ENCODE measurements at regions not wholly inside any gene's neighbourhood (a gene's known extent, or its start where the extent isn't known, plus 50 kb on each side); places are given as distances from the start of the nearest gene placed in this dataset.

DNA sequence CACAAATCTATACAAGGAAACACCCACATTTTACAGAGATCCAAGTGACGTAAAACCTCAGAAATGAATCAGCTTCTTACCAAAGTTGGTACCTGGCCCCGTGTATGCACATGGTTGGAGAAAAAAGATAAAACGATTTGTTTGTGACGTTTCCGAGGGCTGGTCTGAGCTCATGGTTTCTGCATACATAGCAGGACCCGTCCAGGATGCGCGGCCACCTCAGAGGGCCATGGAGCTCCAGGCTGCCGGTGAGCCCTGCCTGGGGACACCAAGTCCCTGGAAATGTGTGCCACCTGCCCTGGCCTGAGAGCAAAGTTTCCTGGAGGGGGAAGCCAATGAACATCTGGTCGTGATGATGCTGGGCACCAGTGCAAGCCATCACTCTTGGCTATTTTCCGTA lies 402.6 kb upstream of the MKI67 start:
- DNase-seq (ENCODE audit: low spot score), result no peak

DNA sequence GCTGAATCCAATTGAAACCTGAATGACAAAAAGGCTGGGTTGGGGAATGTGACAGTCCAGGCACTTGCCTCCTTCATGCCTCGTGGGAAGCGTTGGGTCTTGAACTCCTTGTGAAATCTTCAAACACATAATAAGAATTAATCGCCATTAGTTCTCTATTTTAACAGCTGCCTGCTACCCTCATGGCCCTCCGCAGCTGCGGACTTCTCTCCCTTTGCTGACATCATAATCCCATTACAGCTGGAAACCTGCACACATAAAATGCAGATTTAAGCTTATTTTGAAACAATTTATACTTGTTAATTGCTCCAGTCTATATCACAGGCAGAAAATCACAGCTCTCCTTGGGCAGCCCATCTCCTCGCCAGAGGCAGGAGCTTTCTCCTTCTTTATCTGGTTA lies 403.0 kb upstream of the MKI67 start:
- DNase-seq (ENCODE audit: low spot score), result no peak

DNA sequence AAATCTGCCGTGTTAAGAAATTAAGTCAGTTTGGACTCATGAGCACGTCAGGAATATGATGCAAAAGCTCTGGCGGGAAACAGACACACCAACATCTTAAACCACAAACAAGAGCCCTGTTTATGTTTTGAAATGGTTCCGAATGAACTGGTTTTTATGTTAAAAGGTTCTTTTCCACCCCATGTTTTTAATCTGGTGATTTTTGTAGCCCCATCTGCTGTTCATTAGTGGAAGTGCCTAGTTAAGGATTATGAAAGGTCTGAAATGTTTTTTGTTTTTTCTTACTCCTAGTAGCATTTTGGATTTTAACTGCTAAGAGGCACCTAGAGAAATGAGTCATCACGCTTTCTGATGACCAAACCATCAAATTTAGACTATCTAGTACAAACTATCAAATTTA lies 404.1 kb upstream of the MKI67 start:
- DNase-seq (ENCODE audit: low spot score), result peak; percentile 8

DNA sequence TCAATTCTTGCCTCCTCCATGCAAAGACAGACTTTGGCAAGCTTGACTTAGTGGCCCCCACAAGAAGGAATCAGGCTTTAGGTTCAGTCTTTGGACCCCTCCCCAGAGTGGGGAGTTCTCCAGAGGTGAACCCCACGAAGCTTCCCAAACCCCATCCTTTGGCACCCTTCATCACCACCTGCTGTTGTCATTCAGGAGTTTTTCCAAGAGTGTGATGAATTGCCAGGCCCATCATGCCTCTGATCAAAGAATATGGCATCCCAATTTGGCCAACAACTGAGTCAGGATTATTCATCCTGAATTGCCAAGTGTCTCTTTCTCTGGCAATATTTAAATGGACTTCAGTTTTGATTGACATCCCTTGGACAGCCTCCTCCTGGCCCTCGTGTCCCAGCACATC lies 404.7 kb upstream of the MKI67 start:
- DNase-seq (ENCODE audit: low spot score), result no peak

DNA sequence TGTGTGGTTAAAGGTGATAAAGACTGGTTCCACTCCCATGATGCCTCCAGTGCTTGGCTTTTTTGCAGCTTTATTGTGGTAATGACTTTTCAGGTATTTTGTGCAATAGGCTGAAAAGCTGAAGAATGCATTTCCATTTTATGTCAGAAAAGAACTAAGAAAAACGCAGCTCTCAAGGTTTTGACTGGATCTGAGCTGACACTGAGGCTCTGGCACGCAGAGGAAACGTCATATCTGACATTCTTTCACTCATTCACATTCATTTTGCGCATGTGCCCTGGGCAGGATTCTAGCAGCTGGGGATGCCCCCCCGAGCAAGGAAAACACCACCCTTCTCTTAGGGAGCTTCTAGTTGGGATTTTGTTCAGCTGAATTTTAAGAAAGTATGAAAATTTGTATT lies 408.5 kb upstream of the MKI67 start:
- DNase-seq (ENCODE audit: low spot score), result no peak

DNA sequence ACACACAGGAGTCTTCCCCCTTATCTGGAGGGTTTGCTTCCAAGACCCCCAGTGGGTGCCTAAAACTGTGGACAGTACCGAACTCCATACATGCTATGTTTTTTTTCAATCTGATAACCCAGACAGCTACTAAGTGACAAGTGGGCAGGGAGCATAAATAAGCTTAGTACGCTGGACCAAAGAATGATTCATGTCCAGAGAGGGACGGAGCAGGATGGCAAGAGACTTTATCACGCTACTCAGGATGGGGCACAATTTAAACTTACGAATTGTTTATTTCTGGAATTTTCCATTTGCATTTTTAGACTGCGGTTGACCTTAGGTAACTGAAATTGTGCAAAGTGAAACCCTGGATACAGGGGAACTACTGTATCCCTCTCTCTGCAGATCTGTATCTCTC lies 410.0 kb upstream of the MKI67 start:
- DNase-seq (ENCODE audit: low spot score), result no peak

DNA sequence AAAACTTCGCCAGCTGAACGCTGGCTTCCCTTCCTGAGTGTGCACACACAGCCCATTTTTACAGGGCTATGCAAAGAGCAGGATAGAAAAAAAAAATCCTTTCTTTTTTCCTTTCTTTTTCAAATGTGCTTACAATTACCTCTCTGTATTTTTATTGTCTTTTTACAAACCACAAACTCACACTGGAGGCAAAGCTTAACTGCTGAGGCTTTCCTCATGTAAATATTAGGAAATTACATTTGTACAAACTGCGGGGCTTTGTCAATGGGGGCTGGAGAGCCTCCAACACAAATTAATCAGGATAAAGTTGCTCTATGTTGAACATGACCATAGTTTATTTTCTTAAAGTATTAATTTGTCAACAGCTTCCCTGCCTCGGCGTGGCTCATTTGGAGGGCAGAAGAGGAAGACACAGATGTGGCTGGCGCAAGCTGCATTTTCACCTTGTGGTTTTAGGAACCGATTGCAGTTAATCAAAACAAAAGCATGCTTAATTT lies 411.7 kb upstream of the MKI67 start:
- no peak for DNase-seq (ENCODE audit: low spot score)

DNA sequence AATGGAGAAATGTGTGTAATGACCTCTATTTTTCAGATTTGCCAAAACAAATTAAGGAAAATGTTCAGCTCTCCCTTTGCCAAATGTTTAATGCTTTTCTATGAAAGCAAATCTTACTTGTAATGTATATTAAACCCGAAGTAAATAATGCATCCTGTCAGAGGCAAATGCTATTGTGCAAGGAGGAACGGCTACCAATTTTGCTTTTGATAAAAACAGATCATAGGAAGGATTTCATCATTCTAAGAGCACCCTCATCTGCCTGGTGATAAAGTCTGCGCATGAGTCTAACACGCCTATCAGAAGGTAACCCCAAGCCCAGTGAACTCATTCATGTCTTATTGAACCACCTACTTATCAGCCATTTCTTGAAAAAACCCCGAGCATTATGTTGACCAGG lies 412.4 kb upstream of the MKI67 start:
- DNase-seq (ENCODE audit: low spot score), result no peak

DNA sequence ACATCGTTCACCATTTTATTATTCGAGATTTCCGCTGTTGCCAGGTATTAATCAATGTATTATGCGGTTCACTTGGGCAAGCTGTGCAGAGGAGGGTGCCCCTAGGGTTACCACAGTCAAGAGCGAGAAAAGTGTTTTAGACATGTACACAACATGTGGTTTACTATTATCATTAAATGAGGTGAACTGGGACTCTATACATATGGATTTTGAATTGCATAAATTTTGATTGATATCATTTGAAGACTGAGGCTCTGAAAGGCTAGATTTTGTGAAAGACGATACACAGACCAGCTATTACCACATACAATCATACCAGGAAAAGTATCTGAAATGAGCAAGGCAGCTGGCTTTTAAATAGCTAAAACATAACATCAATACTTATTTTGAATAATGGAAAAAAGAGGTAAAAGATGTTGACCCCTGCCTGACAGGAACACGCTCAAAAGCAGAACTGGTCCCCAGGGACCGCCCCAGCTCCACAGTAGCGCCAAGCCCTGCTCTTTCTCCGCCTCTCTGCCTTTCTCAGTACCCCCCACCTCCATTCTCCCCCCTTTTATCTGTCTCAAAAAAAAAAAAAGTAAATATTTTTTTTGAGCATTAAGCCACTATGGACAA lies 413.4 kb upstream of the MKI67 start:
- no peak for DNase-seq (ENCODE audit: low spot score)

DNA sequence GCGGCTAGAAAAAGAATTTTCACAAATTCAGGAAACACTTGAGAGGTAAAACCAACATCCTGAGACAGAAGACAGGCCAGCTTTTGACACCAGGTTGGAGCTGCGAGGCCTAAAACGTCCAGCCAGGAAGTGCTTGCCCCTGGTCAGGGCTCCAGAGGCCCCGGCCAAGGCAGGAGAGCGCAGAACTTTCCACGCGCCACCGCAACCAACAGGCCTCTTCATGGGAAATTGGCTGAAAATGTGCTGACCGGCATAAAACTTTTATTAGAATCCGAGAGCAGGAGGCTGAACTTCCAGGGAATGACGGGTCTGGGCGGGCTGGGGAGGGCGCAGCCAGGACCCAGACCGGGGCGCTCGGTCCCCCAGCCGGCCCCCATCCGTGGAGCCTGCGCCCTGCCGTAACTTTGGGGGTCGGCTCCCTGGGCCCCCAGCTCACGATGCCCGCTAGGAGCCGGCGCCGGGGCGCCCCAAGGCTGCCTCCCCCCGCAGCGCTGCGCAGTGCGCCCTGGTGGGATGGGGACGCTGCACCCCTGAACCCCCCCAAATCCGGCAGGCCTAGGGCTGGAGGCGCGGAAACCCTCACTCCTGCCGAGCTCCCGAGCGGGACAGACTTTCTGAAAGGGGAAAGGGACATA lies 414.0 kb upstream of the MKI67 start:
- no peak for DNase-seq (ENCODE audit: low spot score)

DNA sequence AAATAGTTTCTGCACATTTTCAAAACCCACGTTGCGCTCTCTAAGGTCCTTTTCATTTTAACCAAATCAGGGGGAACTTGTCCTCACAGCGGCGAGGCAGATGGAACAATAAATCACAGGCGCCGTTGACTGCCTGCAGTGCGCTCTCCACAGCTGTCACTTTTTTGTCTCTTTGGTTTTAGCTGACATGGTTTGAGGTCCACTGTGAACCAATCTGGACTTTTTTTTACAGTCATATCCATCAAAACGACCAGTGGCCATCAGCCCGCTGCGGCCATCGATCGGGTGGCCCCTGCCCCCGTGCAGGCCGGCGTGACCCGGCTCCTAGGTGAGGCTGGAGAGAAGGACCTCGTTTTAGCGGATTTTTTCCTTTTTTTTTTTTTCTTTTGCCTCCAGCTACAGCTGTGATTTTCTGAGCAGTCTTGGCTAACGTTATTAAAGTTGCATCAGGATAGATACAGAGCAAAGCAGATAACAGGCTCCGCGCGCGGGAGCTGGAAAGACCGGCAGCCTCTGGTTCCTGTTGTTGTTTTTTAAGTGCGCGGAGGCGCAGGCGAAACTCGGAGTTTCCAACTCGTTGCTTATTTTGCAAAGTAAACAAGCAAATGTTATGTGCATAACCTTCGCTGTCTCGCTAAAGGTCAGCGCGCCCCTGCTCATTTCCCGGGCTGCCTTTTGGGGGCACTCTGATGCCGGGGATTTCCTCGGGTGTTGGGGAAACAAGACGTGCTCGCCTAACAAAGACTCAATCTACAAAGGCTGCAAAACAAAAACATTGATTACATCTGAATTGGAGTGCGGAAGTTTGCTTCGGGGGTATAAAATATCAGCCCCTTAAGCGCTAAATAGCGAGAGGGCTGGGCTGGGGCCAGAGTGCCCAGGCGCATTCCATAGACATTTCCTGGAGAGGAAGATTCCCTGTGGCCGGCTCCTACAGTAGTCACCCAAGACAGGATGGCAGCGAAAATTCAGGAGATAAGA lies 414.8 kb upstream of the MKI67 start:
- peak; percentile 1 for DNase-seq (ENCODE audit: low spot score)

DNA sequence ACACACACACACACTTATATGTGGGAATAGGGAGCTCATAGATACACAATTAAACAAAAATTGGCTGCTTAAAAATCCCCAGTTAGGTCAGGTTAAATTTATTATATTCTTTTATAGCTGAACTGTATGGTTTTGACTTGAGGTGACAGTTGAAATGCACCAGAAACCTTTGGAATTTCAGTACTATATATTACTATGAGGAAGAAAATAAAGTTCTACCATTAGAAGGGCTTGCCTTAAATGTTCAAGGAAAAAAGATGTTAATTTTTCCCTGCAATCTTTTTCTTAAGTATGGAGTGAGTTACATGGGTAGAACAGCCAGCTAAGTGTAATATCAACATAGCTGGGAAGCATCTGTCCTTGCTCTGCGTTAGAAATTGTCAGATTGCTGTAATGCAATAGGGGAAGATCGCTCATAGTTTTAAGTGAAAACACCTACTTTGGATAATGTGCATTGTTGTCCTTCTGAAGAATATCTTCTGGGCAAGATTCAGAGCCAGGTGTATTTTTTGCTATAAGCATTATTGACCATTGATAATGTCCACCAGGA lies 415.8 kb upstream of the MKI67 start:
- DNase-seq (ENCODE audit: low spot score), result no peak

DNA sequence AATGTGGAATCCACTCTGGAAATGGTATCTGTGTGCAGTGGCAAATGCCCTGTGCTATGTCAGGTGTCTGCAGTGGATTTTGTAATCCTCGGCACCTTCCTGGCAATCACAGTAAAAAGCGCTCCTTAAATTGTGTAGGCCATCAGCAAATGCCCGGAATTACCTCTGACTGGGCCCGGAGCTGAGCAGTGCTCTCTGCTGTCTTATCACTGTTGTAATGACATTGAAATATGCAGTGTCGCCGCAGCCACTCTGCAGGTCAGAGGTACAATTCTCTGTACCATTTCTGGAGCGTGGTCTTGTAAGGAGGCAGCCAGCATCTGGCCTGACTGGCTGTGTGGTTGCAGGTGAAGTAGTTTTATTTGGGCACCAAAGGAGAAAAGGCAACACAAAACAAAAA lies 416.4 kb upstream of the MKI67 start:
- no peak for DNase-seq (ENCODE audit: low spot score)

DNA sequence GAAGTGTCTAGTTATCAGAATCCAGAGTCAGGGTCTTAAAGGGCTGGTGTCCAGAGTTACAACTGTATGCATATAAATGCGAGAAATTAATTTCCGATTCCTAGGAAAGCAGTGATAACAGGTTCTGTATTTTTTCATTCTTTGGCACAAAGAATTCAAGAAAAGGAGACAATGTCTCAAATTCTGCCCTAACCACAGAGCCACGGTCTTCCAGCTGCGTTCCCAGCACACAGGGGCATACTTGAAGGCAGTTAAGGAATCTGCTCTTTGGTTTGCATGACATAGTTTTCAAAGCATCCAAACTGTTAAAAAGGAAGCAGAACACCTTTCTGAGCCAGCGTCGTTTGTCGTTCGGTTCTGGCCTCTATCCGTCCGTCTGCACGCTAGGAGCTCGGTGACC lies 416.9 kb upstream of the MKI67 start:
- no peak for DNase-seq (ENCODE audit: low spot score)

DNA sequence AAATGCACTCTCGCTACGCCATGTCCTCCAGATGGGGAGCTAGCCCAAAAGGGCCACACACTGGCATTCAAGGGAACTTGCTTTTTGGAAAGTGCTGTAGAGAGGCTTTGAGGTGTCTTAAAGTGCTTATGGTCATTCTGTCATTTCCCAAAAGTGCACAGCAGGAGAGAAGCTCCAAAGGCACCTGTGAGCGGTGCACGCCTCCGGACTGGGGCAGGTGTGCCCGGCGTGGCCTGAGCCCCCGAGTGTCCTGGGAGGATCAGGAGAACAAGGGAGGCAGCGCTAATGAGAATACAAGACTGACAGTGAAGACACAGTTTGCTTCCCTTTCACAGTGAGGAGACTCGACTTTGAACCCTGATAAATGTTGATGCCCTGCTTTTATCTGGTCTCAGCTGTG lies 419.0 kb upstream of the MKI67 start:
- no peak for DNase-seq (ENCODE audit: low spot score)

DNA sequence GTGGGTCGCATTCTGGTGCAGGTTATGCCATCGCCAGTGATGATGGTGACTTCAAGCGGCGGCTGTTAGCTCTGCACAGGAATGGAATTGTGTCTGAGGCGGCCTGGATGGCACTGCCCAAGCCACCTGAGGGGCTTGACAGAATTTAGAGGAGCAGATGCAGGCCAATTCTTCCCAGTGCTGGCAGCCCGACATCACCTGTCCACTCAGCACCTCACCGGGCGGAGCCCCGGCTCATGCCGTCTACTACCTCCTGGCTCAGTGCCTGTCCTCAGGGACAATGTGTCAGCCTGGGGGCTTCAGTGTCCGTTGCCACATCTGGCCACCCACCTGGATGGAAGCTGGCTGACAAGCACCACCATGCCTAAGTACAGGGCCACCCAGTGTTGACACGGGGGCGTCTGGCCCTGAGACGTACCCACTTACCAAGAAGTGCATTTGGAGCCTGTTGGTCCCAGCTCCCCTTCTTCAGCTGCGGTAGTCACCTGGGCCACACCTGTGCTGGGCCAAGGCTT lies 420.5 kb upstream of the MKI67 start:
- DNase-seq (ENCODE audit: low spot score), result no peak

DNA sequence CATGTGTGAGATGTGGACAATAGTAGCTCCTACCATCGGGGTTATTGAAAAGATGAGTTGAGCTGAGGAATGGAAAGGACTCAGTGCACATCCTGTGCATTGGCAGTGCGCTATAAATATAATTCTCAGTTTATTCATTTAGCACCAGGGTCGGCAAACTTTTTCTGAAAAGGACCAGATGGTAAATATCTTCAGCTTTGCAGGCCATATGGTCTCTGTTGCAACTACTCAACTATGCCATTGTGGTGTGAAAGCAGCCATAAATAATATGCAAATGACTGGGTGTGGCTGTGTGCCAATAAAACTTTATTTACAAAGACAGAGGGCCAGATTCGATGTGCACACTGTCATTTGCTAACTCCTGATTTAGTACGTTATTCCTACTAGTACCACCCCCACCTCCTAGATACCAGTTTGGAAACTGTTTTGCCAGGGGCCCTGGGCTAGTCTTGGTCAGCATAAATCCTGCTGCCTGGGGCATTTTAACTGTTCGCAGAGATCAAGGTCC lies 422.9 kb upstream of the MKI67 start:
- no peak for DNase-seq (ENCODE audit: low spot score)

DNA sequence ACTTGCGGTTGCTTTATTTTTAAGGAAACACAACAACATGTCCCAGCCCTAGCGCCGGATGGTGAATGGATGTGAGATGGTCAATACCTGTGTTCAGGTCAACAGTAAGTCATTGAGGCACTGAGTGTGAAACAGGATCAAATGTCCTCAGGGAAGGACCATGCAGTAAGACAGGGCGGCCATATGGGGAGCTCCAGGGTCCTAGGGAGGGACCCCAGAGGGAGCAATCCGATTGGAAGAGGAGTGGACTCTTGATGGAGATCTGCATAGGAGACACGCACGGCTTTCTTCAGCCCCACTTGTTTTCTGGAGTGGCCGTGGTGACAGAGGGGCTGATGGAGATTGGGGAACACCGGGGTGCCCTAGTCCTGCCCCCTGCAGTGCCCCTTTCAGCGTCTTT lies 423.8 kb upstream of the MKI67 start:
- no peak for DNase-seq (ENCODE audit: low spot score)

DNA sequence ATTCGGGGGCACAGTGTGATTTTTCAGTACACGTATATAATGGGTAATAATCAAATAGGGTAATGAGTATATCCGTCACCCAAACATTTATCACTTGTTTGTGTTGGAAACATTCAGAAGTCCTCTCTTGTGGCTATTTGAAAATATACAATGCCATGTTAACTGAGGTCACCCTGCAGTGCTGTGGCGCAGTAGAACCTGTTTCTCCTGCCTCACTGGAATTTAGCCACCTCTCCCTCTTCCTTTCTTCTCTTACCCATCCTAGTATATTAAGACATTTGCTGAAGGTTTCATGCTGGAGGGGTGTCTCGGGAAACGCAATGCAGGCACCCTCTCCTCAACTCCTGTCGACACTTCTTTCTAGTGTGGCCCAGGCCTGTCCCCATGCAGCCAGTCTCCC lies 425.3 kb upstream of the MKI67 start:
- DNase-seq (ENCODE audit: low spot score), result no peak

DNA sequence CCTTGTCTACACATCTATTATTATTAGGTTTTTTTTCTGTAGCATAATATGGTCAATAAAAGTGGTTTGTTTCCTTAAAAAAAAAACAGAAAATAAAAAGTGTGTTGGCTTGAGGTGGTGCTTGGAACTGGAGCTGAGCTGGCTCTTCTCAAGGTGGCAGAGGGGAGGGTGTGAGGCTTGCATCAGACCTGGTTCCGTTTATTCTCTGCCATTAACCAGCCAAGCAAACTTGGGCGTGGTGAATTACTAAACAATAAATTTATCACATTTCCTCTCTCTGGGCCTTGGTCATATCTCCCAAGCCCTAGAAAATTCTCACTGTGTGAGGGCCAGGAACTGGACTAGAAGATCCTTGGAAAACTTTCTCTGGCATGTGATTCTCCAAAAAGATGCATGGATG lies 427.5 kb upstream of the MKI67 start:
- no peak for DNase-seq (ENCODE audit: low spot score)

DNA sequence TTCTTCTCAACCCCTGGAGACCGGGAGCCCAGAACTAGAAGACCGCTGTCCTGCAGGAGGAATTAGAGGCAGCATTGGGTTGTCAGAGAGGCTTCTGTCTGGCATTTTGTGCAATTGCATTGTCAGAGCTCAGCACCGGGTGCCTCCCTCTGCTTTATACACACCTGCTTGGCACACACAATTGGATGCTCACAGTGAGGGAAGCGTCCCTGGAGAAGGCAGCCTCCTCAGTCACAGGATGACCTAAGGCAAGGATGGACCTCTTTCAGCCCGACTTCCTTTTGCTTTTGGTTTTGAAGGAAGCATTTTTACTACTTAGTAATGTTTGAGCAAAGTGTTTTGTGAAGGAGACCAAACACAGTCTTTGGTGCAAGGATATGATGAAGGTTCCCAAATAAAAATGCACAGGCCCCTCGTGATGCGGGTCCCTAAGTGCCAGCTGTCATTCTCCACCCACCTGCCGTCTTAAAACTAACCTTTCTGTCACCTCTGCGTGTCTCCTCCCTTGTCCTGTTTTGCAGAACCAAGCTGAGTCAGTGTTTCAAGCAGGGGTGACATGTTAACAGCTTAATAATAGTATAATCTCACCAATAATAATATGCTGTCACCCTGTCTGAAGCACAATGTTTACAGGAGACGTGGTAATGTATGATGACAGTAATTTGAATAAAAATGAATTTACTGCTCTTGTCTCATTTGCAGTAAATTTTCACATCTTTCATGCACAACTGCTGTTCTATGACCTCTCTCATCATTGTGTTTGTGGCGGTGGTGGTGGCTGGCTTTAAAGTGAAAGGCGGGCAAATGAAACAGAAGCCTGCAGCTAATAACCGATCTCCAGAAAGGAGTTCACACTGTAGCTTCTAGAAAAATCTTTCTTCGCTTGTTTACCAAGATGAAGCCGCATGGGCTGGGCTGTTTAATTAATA lies 430.2 kb upstream of the MKI67 start:
- DNase-seq (ENCODE audit: low spot score), result no peak
